Stomach (tissue), 8 donors: ENCODE measurements at regions not wholly inside any gene's neighbourhood (a gene's known extent, or its start where the extent isn't known, plus 50 kb on each side); places are given as distances from the start of the nearest gene placed in this dataset.

Experiments used
- DNase-seq, 2 donors: peaks; one replicate each; pipeline versions ENCODE4 v3.0.0 to v3.0.0-alpha.2; 2013 to 2019
- H3K27ac ChIP-seq, 5 donors: fragments of 200-600 bp in 4 of 5; sonication (generic) in 4 of 5; one replicate each; pipeline ENCODE4 v1.5.1; 2013 to 2019; ENCODE audit warnings: mild to moderate bottlenecking in 1 of 5, moderate library complexity in 1 of 5
- H3K27me3 ChIP-seq, 3 donors: fragments of 200-600 bp; sonication (generic); one replicate each; pipeline ENCODE4 v1.5.1; 2017 to 2019; ENCODE audit warnings: mixed run types in 1 of 3
- H3K36me3 ChIP-seq, 4 donors: fragments of 200-600 bp; sonication (generic); 1 replicate in 3 of 4; 2 replicates in 1 of 4; pipeline ENCODE4 v1.5.1; 2016 to 2019
- H3K4me1 ChIP-seq, 4 donors: fragments of 200-600 bp; sonication (generic); one replicate each; pipeline ENCODE4 v1.5.1; 2016 to 2019
- H3K4me3 ChIP-seq, 4 donors: fragments of 200-600 bp; sonication (generic) in 3 of 4; one replicate each; pipeline ENCODE4 v1.5.1; 2016 to 2019; ENCODE audit warnings: mild to moderate bottlenecking in 1 of 4
- H3K9me3 ChIP-seq, 4 donors: fragments of 200-600 bp; sonication (generic); one replicate each; pipeline ENCODE4 v1.5.1; 2016 to 2019
- EP300 ChIP-seq: sonication (generic); formaldehyde crosslinking; IDR thresholded peaks from one replicate; pipeline ENCODE4 v1.6.1; 2017; ENCODE audit warnings: antibody characterized with exemption
- POLR2A ChIP-seq, 4 donors: fragments of 450-650 bp; IDR thresholded peaks; one replicate each; pipeline ENCODE4 v1.6.1; 2016; ENCODE audit warnings: antibody characterized with exemption in 4 of 4, control low read depth in 2 of 4, mild to moderate bottlenecking in 1 of 4, moderate library complexity in 1 of 4
- POLR2AphosphoS5 ChIP-seq, 3 donors: sonication (generic); formaldehyde crosslinking; IDR thresholded peaks; one replicate each; pipeline ENCODE4 v1.6.1; 2016; ENCODE audit warnings: antibody characterized with exemption in 3 of 3
- WGBS, 5 donors: extraction: QIAGEN DNeasy Blood & Tissue Kit in 3 of 5; methylation state at CpG; one replicate each; pipeline versions ENCODE4 v1.1.5 to v1.1.7; 2013 to 2018; 5-methylcytosine and 5-hydroxymethylcytosine counted together
- intact Hi-C: fragments of 100-400 bp; cut with DNase I; formaldehyde crosslinking; loops from one replicate; pipeline ENCODE4 v1.15.1; 2023; ENCODE audit warnings: low total_unique reads
- TF ChIP-seq, protein P1 (sequence below), 7 experiments: fragments of 450-650 bp in 4 of 7; fragments of 200-600 bp in 3 of 7; sonication (generic) in 3 of 7; IDR thresholded peaks; one replicate each; pipeline ENCODE4 v1.5.1; 2016 to 2019; ENCODE audit warnings: antibody characterized with exemption in 7 of 7, control low read depth in 2 of 7, mild to moderate bottlenecking in 1 of 7
- donor health status: healthy with polysubstance abuse.
- donor health status: Bipolar disorder and iron deficiency.
- donor health status: healthy.

- no peaks in the 10 kb centered on the region for H3K4me1 ChIP-seq
- DNase-seq: no peak
Measured at GRCh38 chr2:35251156-35251555, 1104.4 kb upstream of the CRIM1 start.

GRCh38 chr2:35246702-35247101, 1108.9 kb upstream of the CRIM1 start:
- Histone ChIP-seq H3K27ac (no peak overlapping the region), H3K4me1 (no peaks in the 10 kb centered on the region), H3K36me3 (no peaks in the 10 kb centered on the region), H3K27me3 (no peaks in the 10 kb centered on the region), H3K4me3 (no peak overlapping the region), H3K9me3 (peaks cover 0 to 12% (median 0%) of the 10 kb centered on the region in 4 donors)
- TF ChIP-seq POLR2AphosphoS5 (IDR thresholded peaks at IDR 0.05) (no peak), EP300 (no peak), POLR2A (IDR thresholded peaks at IDR 0.05) (no peak)
- TF ChIP-seq, protein P1, sequence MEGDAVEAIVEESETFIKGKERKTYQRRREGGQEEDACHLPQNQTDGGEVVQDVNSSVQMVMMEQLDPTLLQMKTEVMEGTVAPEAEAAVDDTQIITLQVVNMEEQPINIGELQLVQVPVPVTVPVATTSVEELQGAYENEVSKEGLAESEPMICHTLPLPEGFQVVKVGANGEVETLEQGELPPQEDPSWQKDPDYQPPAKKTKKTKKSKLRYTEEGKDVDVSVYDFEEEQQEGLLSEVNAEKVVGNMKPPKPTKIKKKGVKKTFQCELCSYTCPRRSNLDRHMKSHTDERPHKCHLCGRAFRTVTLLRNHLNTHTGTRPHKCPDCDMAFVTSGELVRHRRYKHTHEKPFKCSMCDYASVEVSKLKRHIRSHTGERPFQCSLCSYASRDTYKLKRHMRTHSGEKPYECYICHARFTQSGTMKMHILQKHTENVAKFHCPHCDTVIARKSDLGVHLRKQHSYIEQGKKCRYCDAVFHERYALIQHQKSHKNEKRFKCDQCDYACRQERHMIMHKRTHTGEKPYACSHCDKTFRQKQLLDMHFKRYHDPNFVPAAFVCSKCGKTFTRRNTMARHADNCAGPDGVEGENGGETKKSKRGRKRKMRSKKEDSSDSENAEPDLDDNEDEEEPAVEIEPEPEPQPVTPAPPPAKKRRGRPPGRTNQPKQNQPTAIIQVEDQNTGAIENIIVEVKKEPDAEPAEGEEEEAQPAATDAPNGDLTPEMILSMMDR (IDR thresholded peaks at IDR 0.05): no peak
- WGBS, 5 donors: 74 to 89% (median 83%) methylated on average over 2 of the region's 2 CpGs
- DNase-seq: no peak
- intact Hi-C loops: no loop called here

More at GRCh38 chr2:35251156-35251555, 1104.4 kb upstream of the CRIM1 start:
- no peaks in the 10 kb centered on the region for H3K36me3 ChIP-seq
- no peak overlapping the region for H3K27ac ChIP-seq
- H3K27me3 ChIP-seq: no peaks in the 10 kb centered on the region
- intact Hi-C loops: no loop called here
- WGBS, 5 donors: 68 to 90% (median 80%) methylated on average over 3 of the region's 3 CpGs
- no peak overlapping the region for H3K4me3 ChIP-seq
- H3K9me3 ChIP-seq: peaks cover 0 to 12% (median 0%) of the 10 kb centered on the region in 4 donors
- TF ChIP-seq, protein P1 (IDR thresholded peaks at IDR 0.05): no peak
- TF ChIP-seq POLR2A (IDR thresholded peaks at IDR 0.05) (no peak), EP300 (no peak), POLR2AphosphoS5 (IDR thresholded peaks at IDR 0.05) (no peak)

GRCh38 chr2:35228584-35228983, 1127.0 kb upstream of the CRIM1 start:
- H3K4me3 ChIP-seq: no peak overlapping the region
- no peak overlapping the region for H3K27ac ChIP-seq
- H3K9me3 ChIP-seq: peaks cover 0 to 10% (median 0%) of the 10 kb centered on the region in 4 donors
- TF ChIP-seq POLR2AphosphoS5 (IDR thresholded peaks at IDR 0.05) (no peak), EP300 (no peak), POLR2A (IDR thresholded peaks at IDR 0.05) (no peak)
- TF ChIP-seq, protein P1 (IDR thresholded peaks at IDR 0.05): no peak
- no peak for DNase-seq
- H3K36me3 ChIP-seq: no peaks in the 10 kb centered on the region
- no peaks in the 10 kb centered on the region for H3K27me3 ChIP-seq
- intact Hi-C loops: no loop called here
- no peaks in the 10 kb centered on the region for H3K4me1 ChIP-seq
- 18 to 42% (median 28%) methylated on average over 2 of the region's 2 CpGs for WGBS, 5 donors

DNA sequence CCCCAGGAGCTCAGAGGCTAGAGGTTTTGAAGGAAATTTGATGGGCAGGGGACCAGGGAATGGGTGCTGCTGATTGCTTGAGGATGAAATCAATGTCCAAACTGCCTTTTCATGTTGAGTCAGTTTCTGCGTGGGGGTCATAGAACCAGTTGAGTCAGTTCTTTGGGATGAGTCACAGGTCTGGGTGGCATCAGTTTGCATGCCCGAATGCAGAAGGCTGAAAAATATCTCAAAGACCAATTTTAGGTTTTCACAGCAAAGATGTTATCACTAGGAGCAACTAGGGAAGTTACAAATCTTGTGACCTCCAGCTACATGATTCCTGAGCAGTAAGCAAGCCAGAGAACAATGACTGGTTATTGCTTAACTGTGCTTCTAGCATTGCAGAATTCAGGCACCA, 1135.1 kb upstream of the CRIM1 start:
- no peaks in the 10 kb centered on the region for H3K4me1 ChIP-seq
- H3K4me3 ChIP-seq: no peak overlapping the region
- H3K9me3 ChIP-seq: peaks cover 0 to 10% (median 7%) of the 10 kb centered on the region in 4 donors
- H3K27me3 ChIP-seq: no peaks in the 10 kb centered on the region
- H3K27ac ChIP-seq: no peak overlapping the region
- TF ChIP-seq EP300 (no peak), POLR2A (IDR thresholded peaks at IDR 0.05) (no peak), POLR2AphosphoS5 (IDR thresholded peaks at IDR 0.05) (no peak)
- 54 to 80% (median 69%) methylated on average over 2 of the region's 2 CpGs for WGBS, 5 donors
- intact Hi-C loops: no loop called here
- no peak for DNase-seq
- H3K36me3 ChIP-seq: no peaks in the 10 kb centered on the region

GRCh38 chr2:35204881-35205280, 1150.7 kb upstream of the CRIM1 start:
- H3K4me1 ChIP-seq: no peaks in the 10 kb centered on the region
- H3K4me3 ChIP-seq: no peak overlapping the region
- 69 to 80% (median 77%) methylated on average over 2 of the region's 2 CpGs for WGBS, 5 donors
- no peak for DNase-seq
- TF ChIP-seq EP300 (no peak), POLR2AphosphoS5 (IDR thresholded peaks at IDR 0.05) (no peak), POLR2A (IDR thresholded peaks at IDR 0.05) (no peak)
- TF ChIP-seq, protein P1 (IDR thresholded peaks at IDR 0.05): no peak
- no peak overlapping the region for H3K27ac ChIP-seq
- H3K27me3 ChIP-seq: no peaks in the 10 kb centered on the region
- intact Hi-C loops: no loop called here
- H3K9me3 ChIP-seq: no peaks in the 10 kb centered on the region
- H3K36me3 ChIP-seq: no peaks in the 10 kb centered on the region
